ENCODE measurements at regions not wholly inside any gene's neighbourhood (a gene's known extent, or its start where the extent isn't known, plus 50 kb on each side); places are given as distances from the start of the nearest gene placed in this dataset.

DNA sequence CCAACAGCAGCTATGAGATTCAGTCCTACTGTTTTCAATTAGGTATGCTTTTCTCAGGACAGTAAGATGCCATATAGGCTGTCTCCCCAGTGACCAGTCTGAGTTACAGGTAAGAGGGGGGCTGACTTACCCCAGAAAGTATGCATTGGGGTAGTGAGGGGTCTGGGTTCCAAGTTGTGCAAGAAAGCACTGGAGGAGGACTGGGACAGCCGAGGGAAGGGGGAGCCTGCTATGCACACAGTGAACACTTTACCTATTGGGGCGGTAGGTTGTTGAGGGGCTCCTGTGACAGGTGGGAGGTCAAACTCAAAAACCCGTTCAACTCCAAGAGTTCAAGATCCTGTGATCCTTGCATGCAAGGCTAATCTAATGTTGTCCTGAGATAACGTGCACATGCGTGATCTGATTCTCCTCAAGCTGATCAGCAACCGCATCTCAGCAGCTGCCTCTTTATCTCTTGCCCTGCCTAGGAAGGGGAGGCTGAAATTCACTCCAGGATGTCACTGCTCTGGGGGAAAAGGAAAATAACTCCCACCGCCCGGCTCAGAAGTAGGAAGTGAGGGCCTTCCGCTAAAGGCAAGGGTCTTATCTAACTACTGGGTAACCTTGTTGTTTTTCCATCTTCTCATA, 108.8 kb upstream of the KIT start:
- no peaks in the 10 kb centered on the region for H3K36me3 ChIP-seq (ENCODE audit: insufficient read depth, insufficient read length, low read length)
- no peak overlapping the region for H3K4me3 ChIP-seq (ENCODE audit: insufficient read length, low read depth)
- no peak overlapping the region for H3K9ac ChIP-seq (ENCODE audit: insufficient read length, low read depth)

GRCh38 chr4:54550395-54551171, 107.2 kb upstream of the KIT start:
- TF ChIP-seq SUZ12 (IDR thresholded peaks at IDR 0.05; ENCODE audit: extremely low read depth, insufficient read depth, insufficient read length) (no peak), YY1 (IDR thresholded peaks at IDR 0.05; ENCODE audit: insufficient read depth, insufficient read length) (no peak), ZNF274 (IDR thresholded peaks at IDR 0.05; ENCODE audit: low read depth, low read length) (no peak)
- H3K9me3 ChIP-seq (ENCODE audit: insufficient read depth, low read length), result no peaks in the 10 kb centered on the region
- H3K36me3 ChIP-seq (ENCODE audit: insufficient read depth, insufficient read length, low read length), result no peaks in the 10 kb centered on the region
- H3K4me1 ChIP-seq (ENCODE audit: insufficient read depth, insufficient read length), result peaks cover 2% of the 10 kb centered on the region
- no peak for DNase-seq (ENCODE audit: low read depth, low spot score)
- no peak overlapping the region for H3K9ac ChIP-seq (ENCODE audit: insufficient read length, low read depth)
- H3K4me3 ChIP-seq (ENCODE audit: insufficient read length, low read depth), result no peak overlapping the region
- no peaks in the 10 kb centered on the region for H3K27me3 ChIP-seq (ENCODE audit: insufficient read depth, insufficient read length)

More for the DNA sequence above, 108.8 kb upstream of the KIT start:
- TF ChIP-seq YY1 (IDR thresholded peaks at IDR 0.05; ENCODE audit: insufficient read depth, insufficient read length), result no peak
- TF ChIP-seq ZNF274 (IDR thresholded peaks at IDR 0.05; ENCODE audit: low read depth, low read length), result no peak
- no peak for TF ChIP-seq SUZ12 (IDR thresholded peaks at IDR 0.05; ENCODE audit: extremely low read depth, insufficient read depth, insufficient read length)
- Histone ChIP-seq H3K4me1 (ENCODE audit: insufficient read depth, insufficient read length) (peaks cover 2% of the 10 kb centered on the region), H3K27me3 (ENCODE audit: insufficient read depth, insufficient read length) (no peaks in the 10 kb centered on the region), H3K9me3 (ENCODE audit: insufficient read depth, low read length) (no peaks in the 10 kb centered on the region)
- no peak for DNase-seq (ENCODE audit: low read depth, low spot score)

DNA sequence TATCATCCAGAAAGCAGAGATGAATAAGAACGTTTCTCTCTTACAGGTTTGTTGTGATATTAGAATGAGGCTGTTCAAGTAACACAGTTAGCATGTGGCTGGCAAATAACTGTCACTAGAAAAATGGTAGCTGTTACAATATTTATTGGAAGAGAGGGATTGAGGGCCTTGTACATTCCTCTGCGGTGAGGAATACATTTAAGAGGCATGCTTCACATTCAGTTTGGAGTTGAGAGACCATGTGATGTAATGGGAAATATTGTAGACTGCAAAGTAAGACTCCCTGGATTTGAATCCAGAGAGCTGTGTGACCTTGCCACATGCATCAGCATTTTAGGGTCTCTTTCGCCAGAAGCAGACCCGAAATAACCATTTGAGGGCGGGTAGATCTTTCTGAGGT, 104.8 kb upstream of the KIT start:
- TF ChIP-seq SUZ12 (IDR thresholded peaks at IDR 0.05; ENCODE audit: extremely low read depth, insufficient read depth, insufficient read length), result no peak
- no peak for TF ChIP-seq ZNF274 (IDR thresholded peaks at IDR 0.05; ENCODE audit: low read depth, low read length)
- TF ChIP-seq YY1 (IDR thresholded peaks at IDR 0.05; ENCODE audit: insufficient read depth, insufficient read length), result no peak
- Histone ChIP-seq H3K27me3 (ENCODE audit: insufficient read depth, insufficient read length) (no peaks in the 10 kb centered on the region), H3K9ac (ENCODE audit: insufficient read length, low read depth) (no peak overlapping the region), H3K9me3 (ENCODE audit: insufficient read depth, low read length) (no peaks in the 10 kb centered on the region), H3K4me1 (ENCODE audit: insufficient read depth, insufficient read length) (peaks cover 2% of the 10 kb centered on the region), H3K4me3 (ENCODE audit: insufficient read length, low read depth) (no peak overlapping the region), H3K36me3 (ENCODE audit: insufficient read depth, insufficient read length, low read length) (no peaks in the 10 kb centered on the region)
- DNase-seq (ENCODE audit: low read depth, low spot score), result no peak

DNA sequence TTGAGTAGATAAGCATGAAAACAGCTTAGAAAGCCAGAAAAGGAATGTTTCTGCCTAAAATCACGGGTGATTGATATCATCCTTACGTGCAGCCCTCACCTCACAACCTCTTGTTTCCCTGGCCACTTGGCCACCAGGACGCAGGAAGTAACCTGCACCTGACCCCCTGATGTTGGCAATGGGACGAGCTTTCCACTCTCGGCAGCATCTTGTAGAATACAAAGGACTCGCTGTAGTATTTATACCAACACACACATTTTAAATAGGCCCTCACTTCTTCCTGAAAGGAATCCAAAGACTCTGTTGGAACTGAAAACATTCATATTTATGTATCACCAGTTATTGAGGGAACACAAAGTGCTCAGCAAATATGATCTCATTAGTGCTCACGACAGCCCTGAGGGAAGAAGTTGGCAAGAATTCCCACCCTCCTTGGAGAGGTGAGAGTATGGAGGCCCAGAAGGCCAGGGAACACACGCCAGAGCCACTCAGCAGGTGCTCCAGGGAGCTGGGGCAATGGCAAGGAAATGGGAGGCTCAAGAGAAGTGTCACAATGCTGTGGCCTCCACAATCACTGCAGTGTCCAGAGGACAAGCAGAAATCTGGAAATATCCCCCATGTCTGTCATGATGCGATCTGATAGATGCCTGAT, 103.3 kb upstream of the KIT start:
- H3K4me3 ChIP-seq (ENCODE audit: insufficient read length, low read depth), result no peak overlapping the region
- peaks cover 2% of the 10 kb centered on the region for H3K4me1 ChIP-seq (ENCODE audit: insufficient read depth, insufficient read length)
- TF ChIP-seq YY1 (IDR thresholded peaks at IDR 0.05; ENCODE audit: insufficient read depth, insufficient read length), result no peak
- TF ChIP-seq ZNF274 (IDR thresholded peaks at IDR 0.05; ENCODE audit: low read depth, low read length), result no peak
- no peak for TF ChIP-seq SUZ12 (IDR thresholded peaks at IDR 0.05; ENCODE audit: extremely low read depth, insufficient read depth, insufficient read length)
- H3K9me3 ChIP-seq (ENCODE audit: insufficient read depth, low read length), result no peaks in the 10 kb centered on the region
- H3K27me3 ChIP-seq (ENCODE audit: insufficient read depth, insufficient read length), result no peaks in the 10 kb centered on the region
- no peak for DNase-seq (ENCODE audit: low read depth, low spot score)
- no peaks in the 10 kb centered on the region for H3K36me3 ChIP-seq (ENCODE audit: insufficient read depth, insufficient read length, low read length)
- H3K9ac ChIP-seq (ENCODE audit: insufficient read length, low read depth), result no peak overlapping the region

- H3K4me3 ChIP-seq (ENCODE audit: insufficient read length, low read depth), result no peak overlapping the region
- no peaks in the 10 kb centered on the region for H3K27me3 ChIP-seq (ENCODE audit: insufficient read depth, insufficient read length)
- TF ChIP-seq SUZ12 (IDR thresholded peaks at IDR 0.05; ENCODE audit: extremely low read depth, insufficient read depth, insufficient read length) (no peak), ZNF274 (IDR thresholded peaks at IDR 0.05; ENCODE audit: low read depth, low read length) (no peak), YY1 (IDR thresholded peaks at IDR 0.05; ENCODE audit: insufficient read depth, insufficient read length) (no peak)
- H3K9ac ChIP-seq (ENCODE audit: insufficient read length, low read depth), result no peak overlapping the region
- no peaks in the 10 kb centered on the region for H3K36me3 ChIP-seq (ENCODE audit: insufficient read depth, insufficient read length, low read length)
- H3K4me1 ChIP-seq (ENCODE audit: insufficient read depth, insufficient read length), result no peaks in the 10 kb centered on the region
- H3K9me3 ChIP-seq (ENCODE audit: insufficient read depth, low read length), result no peaks in the 10 kb centered on the region
- DNase-seq (ENCODE audit: low read depth, low spot score), result no peak
Observed at GRCh38 chr4:54556051-54556450, 101.7 kb upstream of the KIT start.

- Histone ChIP-seq H3K9ac (ENCODE audit: insufficient read length, low read depth) (no peak overlapping the region), H3K4me3 (ENCODE audit: insufficient read length, low read depth) (no peak overlapping the region), H3K4me1 (ENCODE audit: insufficient read depth, insufficient read length) (no peaks in the 10 kb centered on the region), H3K27me3 (ENCODE audit: insufficient read depth, insufficient read length) (no peaks in the 10 kb centered on the region), H3K9me3 (ENCODE audit: insufficient read depth, low read length) (no peaks in the 10 kb centered on the region), H3K36me3 (ENCODE audit: insufficient read depth, insufficient read length, low read length) (no peaks in the 10 kb centered on the region)
- no peak for DNase-seq (ENCODE audit: low read depth, low spot score)
- TF ChIP-seq ZNF274 (IDR thresholded peaks at IDR 0.05; ENCODE audit: low read depth, low read length) (no peak), SUZ12 (IDR thresholded peaks at IDR 0.05; ENCODE audit: extremely low read depth, insufficient read depth, insufficient read length) (no peak), YY1 (IDR thresholded peaks at IDR 0.05; ENCODE audit: insufficient read depth, insufficient read length) (no peak)
Observed at GRCh38 chr4:54556587-54556986, 101.2 kb upstream of the KIT start.

Data from NT2/D1 (cell line).